Fibroblast of skin of abdomen (primary cell): ENCODE measurements at regions not wholly inside any gene's neighbourhood (a gene's known extent, or its start where the extent isn't known, plus 50 kb on each side); places are given as distances from the start of the nearest gene placed in this dataset.
"Not testable (repeated sequence)": the region's sequence is repeated elsewhere in the genome, so short reads cannot be mapped to it uniquely, and the experiment has no call there.

ENCODE experiments used
- DNase-seq: peaks from one replicate; pipeline ENCODE4 v3.0.0-alpha.2; 2013

- DNase-seq = not testable (repeated sequence)
Observed at GRCh38 chr9:39567396-39567795, 211.9 kb downstream of the SPATA31A1 start.

GRCh38 chr9:39568900-39569299, 213.4 kb downstream of the SPATA31A1 start:
- not testable (repeated sequence) for DNase-seq

GRCh38 chr9:39573024-39574022, 217.9 kb downstream of the SPATA31A1 start:
- not testable (repeated sequence) for DNase-seq

GRCh38 chr9:39579000-39579399, 223.5 kb downstream of the SPATA31A1 start:
- DNase-seq = not testable (repeated sequence)

- not testable (repeated sequence) for DNase-seq
Observed at GRCh38 chr9:39581296-39581695, 225.8 kb downstream of the SPATA31A1 start.

GRCh38 chr9:39582677-39583412, 227.4 kb downstream of the SPATA31A1 start:
- DNase-seq = not testable (repeated sequence)

- DNase-seq = not testable (repeated sequence)
Observed at GRCh38 chr9:39583413-39583747, 227.9 kb downstream of the SPATA31A1 start.

- not testable (repeated sequence) for DNase-seq
Observed at GRCh38 chr9:39585233-39585632, 229.8 kb downstream of the SPATA31A1 start.

- no peak for DNase-seq
Observed at GRCh38 chr9:39587844-39588499, 232.5 kb downstream of the SPATA31A1 start.

GRCh38 chr9:39588500-39589137, 233.2 kb downstream of the SPATA31A1 start:
- DNase-seq = no peak

GRCh38 chr9:39604089-39604488, 248.6 kb downstream of the SPATA31A1 start:
- not testable (repeated sequence) for DNase-seq

- not testable (repeated sequence) for DNase-seq
Observed at GRCh38 chr9:39611449-39612231, 256.2 kb downstream of the SPATA31A1 start.

GRCh38 chr9:39616480-39616879, 261.0 kb downstream of the SPATA31A1 start:
- DNase-seq = not testable (repeated sequence)

GRCh38 chr9:39624048-39624447, 268.6 kb downstream of the SPATA31A1 start:
- not testable (repeated sequence) for DNase-seq

- DNase-seq = not testable (repeated sequence)
Observed at GRCh38 chr9:39632071-39632470, 276.6 kb downstream of the SPATA31A1 start.

GRCh38 chr9:39649029-39649428, 293.6 kb downstream of the SPATA31A1 start:
- not testable (repeated sequence) for DNase-seq

- not testable (repeated sequence) for DNase-seq
Observed at GRCh38 chr9:39656960-39657603, 301.6 kb downstream of the SPATA31A1 start.

- not testable (repeated sequence) for DNase-seq
Observed at GRCh38 chr9:39663020-39663419, 307.6 kb downstream of the SPATA31A1 start.

GRCh38 chr9:39663713-39664112, 308.2 kb downstream of the SPATA31A1 start:
- not testable (repeated sequence) for DNase-seq

- not testable (repeated sequence) for DNase-seq
Observed at GRCh38 chr9:39665020-39665419, 309.6 kb downstream of the SPATA31A1 start.
